Endodermal cell (in vitro differentiated cells): ENCODE measurements at regions not wholly inside any gene's neighbourhood (a gene's known extent, or its start where the extent isn't known, plus 50 kb on each side); places are given as distances from the start of the nearest gene placed in this dataset.

Source experiments
- DNase-seq: peaks from one replicate; pipeline ENCODE4 v3.0.0-alpha.2; 2017
- H3K27ac ChIP-seq: 2 replicates; pipeline ENCODE4 v1.5.1; 2013; ENCODE audit warnings: mild to moderate bottlenecking, low read depth, low read length, moderate library complexity
- H3K27me3 ChIP-seq: 2 replicates; pipeline ENCODE4 v1.6.1; 2013; ENCODE audit warnings: mild to moderate bottlenecking, low read length, moderate library complexity; ENCODE audit not compliant: insufficient read depth, control insufficient read depth, poor library complexity, severe bottlenecking
- H3K36me3 ChIP-seq: 2 replicates; pipeline ENCODE4 v1.7.0; 2013; ENCODE audit warnings: mild to moderate bottlenecking, low read length, moderate library complexity; ENCODE audit not compliant: control insufficient read depth, insufficient read depth
- H3K4me1 ChIP-seq: one replicate; pipeline ENCODE4 v1.7.0; 2013; ENCODE audit warnings: low read length; ENCODE audit not compliant: control insufficient read depth, insufficient read depth
- H3K4me3 ChIP-seq: 2 replicates; pipeline ENCODE4 v1.5.1; 2013; ENCODE audit warnings: mild to moderate bottlenecking, low read length, moderate library complexity
- H3K9ac ChIP-seq: 2 replicates; pipeline ENCODE4 v1.6.1; 2013; ENCODE audit warnings: mild to moderate bottlenecking, low read length, moderate library complexity; ENCODE audit not compliant: poor library complexity, severe bottlenecking; ENCODE audit errors: extremely low read depth
- H3K9me3 ChIP-seq: 2 replicates; pipeline ENCODE4 v1.6.1; 2013; ENCODE audit warnings: mild to moderate bottlenecking, low read length, moderate library complexity; ENCODE audit not compliant: control insufficient read depth
- H3K27ac Mint-ChIP-seq: 2 replicates; pipeline ENCODE4 v1.8.0; 2020; ENCODE audit warnings: mixed read lengths
- H3K27me3 Mint-ChIP-seq: 2 replicates; pipeline ENCODE4 v1.8.0; 2021; ENCODE audit warnings: mild to moderate bottlenecking, mixed read lengths; ENCODE audit not compliant: insufficient read depth
- H3K36me3 Mint-ChIP-seq: 2 replicates; pipeline ENCODE4 v1.8.0; 2020; ENCODE audit warnings: low read depth, mixed read lengths
- H3K4me1 Mint-ChIP-seq: 2 replicates; pipeline ENCODE4 v1.8.0; 2020; ENCODE audit warnings: mixed read lengths
- H3K4me3 Mint-ChIP-seq: 2 replicates; pipeline ENCODE4 v1.8.0; 2020; ENCODE audit warnings: mild to moderate bottlenecking, moderate library complexity, mixed read lengths
- H3K9me3 Mint-ChIP-seq: 2 replicates; pipeline ENCODE4 v1.8.0; 2020; ENCODE audit warnings: mild to moderate bottlenecking, mixed read lengths
- WGBS, 2 experiments: methylation state at CpG; one replicate each; pipeline versions ENCODE4 v1.1.5 to v1.1.7; 2013; ENCODE audit warnings: missing lambda C conversion rate in 2 of 2, mixed read lengths in 1 of 2; ENCODE audit not compliant: insufficient coverage in 1 of 2, insufficient read length in 1 of 2; 5-methylcytosine and 5-hydroxymethylcytosine counted together
- TF ChIP-seq, protein P1 (sequence below): fragments of 200-600 bp; sonication (generic); conservative IDR thresholded peaks from 2 replicates; pipeline ENCODE4 v1.5.0; 2021; ENCODE audit warnings: antibody characterized with exemption, mild to moderate bottlenecking

DNA sequence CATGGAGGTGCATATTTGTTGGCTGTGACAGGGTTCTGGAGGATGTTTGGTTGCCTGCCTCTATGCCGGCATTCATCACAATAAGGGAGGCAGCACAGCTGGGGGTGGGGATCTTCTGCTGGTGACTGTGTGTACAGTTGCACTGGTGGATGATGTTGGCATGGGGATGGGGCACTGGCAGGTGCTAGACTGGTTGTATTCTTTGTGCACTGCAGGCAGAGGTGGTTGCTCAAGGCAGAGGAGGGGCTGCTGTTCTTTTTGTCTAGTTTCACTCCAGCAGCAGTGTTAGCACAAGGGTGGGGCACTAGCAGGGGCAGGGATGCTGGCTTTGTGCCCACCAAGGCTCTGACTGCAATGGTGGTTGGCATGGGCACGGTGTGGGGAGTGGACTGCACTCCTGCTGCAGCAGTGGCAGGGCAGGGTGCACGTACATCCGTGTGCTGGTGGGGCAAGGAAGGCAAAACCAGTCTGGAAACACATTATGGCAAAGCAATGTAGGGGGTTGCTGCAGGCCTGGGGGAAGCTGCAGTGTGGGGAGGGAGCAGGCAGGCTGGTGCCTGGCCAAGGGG, 69.3 kb downstream of the ISOC1 start:
- Histone ChIP-seq H3K27me3 (no peaks in the 10 kb centered on the region), H3K4me1 (no peaks in the 10 kb centered on the region), H3K9ac (no peak overlapping the region), H3K9me3 (peaks cover 7% of the 10 kb centered on the region), H3K4me3 (no peak overlapping the region), H3K36me3 (no peaks in the 10 kb centered on the region), H3K27ac (no peak overlapping the region)
- Mint-ChIP-seq H3K27ac (no peak overlapping the region), H3K4me3 (no peak overlapping the region), H3K9me3 (peaks cover 10% of the 10 kb centered on the region), H3K4me1 (peaks cover 6% of the 10 kb centered on the region), H3K27me3 (no peaks in the 10 kb centered on the region), H3K36me3 (no peaks in the 10 kb centered on the region)
- no peak for DNase-seq
- WGBS, 2 experiments = 93% methylated on average over 4 of the region's 4 CpGs; no CpG with 5 or more reads in 1 of the 2 experiments
- TF ChIP-seq, protein P1, sequence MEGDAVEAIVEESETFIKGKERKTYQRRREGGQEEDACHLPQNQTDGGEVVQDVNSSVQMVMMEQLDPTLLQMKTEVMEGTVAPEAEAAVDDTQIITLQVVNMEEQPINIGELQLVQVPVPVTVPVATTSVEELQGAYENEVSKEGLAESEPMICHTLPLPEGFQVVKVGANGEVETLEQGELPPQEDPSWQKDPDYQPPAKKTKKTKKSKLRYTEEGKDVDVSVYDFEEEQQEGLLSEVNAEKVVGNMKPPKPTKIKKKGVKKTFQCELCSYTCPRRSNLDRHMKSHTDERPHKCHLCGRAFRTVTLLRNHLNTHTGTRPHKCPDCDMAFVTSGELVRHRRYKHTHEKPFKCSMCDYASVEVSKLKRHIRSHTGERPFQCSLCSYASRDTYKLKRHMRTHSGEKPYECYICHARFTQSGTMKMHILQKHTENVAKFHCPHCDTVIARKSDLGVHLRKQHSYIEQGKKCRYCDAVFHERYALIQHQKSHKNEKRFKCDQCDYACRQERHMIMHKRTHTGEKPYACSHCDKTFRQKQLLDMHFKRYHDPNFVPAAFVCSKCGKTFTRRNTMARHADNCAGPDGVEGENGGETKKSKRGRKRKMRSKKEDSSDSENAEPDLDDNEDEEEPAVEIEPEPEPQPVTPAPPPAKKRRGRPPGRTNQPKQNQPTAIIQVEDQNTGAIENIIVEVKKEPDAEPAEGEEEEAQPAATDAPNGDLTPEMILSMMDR = no peak

DNA sequence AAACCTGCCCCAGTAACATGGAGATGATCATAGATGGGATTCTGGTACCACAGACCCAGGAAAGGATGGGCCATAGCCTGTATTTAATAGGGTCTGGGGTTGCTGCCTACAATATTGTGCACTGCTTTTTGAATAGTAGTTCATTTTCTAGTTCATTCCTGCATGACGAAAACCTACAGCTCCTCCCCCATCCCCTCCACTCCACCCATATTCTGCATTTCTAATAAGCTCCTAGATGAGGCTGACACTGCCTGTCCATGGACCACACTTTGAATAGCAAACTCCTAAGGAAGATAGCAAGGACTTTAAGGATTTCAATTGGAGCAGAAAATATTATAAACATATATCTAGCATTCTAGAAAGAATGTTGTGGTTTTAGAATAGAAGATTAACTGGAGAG, 75.5 kb downstream of the ISOC1 start:
- Histone ChIP-seq H3K9me3 (no peaks in the 10 kb centered on the region), H3K36me3 (no peaks in the 10 kb centered on the region), H3K4me1 (peaks cover 8% of the 10 kb centered on the region), H3K27ac (no peak overlapping the region), H3K27me3 (no peaks in the 10 kb centered on the region), H3K4me3 (no peak overlapping the region), H3K9ac (no peak overlapping the region)
- H3K36me3 Mint-ChIP-seq = no peaks in the 10 kb centered on the region
- TF ChIP-seq, protein P1 = no peak
- peaks cover 20% of the 10 kb centered on the region for H3K4me1 Mint-ChIP-seq
- H3K27me3 Mint-ChIP-seq = no peaks in the 10 kb centered on the region
- DNase-seq = no peak
- 80 to 88% methylated on average over 1 of the region's 1 CpG for WGBS, 2 experiments
- no peaks in the 10 kb centered on the region for H3K9me3 Mint-ChIP-seq
- H3K27ac Mint-ChIP-seq = no peak overlapping the region
- no peak overlapping the region for H3K4me3 Mint-ChIP-seq

DNA sequence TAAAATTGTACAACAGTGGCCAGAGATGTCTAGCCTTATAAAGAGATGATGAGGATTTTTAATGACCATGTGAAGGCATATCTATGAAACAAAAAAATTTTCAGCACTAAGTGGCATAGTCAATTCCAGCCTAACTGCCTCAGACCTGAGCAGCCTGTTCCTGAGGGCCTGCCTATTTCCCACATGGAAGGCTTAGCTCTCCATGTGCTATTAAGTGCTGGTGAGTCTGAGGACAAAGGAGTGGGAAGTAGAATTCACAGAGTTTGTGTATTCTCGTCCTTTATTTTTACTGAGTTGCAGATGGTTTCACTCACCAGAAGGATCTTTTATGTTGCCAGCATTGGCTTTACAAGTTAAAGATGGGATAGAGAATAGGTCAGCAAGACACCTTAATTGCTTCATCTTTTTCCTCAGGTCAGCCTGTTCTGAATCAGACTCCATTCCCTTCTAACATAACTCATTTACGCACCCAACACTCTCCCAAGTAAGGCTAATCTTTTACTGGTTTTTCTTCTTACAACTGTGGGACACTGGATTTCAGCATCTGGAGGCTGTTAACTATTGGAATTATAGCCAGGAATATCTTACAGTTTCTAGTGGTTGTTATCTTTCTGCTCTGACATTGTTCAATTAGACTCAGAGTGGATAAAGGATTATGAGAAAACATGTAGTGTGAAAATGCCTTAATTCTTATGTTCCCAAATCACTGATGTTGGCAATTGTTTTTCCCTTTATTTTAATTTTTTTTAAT, 76.8 kb downstream of the ISOC1 start:
- H3K9me3 Mint-ChIP-seq = no peaks in the 10 kb centered on the region
- H3K27me3 Mint-ChIP-seq = no peaks in the 10 kb centered on the region
- H3K36me3 Mint-ChIP-seq = no peaks in the 10 kb centered on the region
- peak overlapping the region; percentile 74 for H3K27ac Mint-ChIP-seq
- Histone ChIP-seq H3K27me3 (no peaks in the 10 kb centered on the region), H3K4me1 (peaks cover 13% of the 10 kb centered on the region), H3K4me3 (no peak overlapping the region), H3K9me3 (no peaks in the 10 kb centered on the region), H3K36me3 (no peaks in the 10 kb centered on the region), H3K27ac (no peak overlapping the region), H3K9ac (no peak overlapping the region)
- TF ChIP-seq, protein P1 = no peak
- DNase-seq = no peak
- 57 to 79% methylated on average over 1 to 2 of the region's 2 CpGs for WGBS, 2 experiments
- no peak overlapping the region for H3K4me3 Mint-ChIP-seq
- H3K4me1 Mint-ChIP-seq = peaks cover 31% of the 10 kb centered on the region
